SK-N-SH treated with all-trans-retinoic acid at 6 μM for 48 hours (cell line): ENCODE measurements at regions not wholly inside any gene's neighbourhood (a gene's known extent, or its start where the extent isn't known, plus 50 kb on each side); places are given as distances from the start of the nearest gene placed in this dataset.
"Not testable (repeated sequence)": the region's sequence is repeated elsewhere in the genome, so short reads cannot be mapped to it uniquely, and the experiment has no call there.

Experiments
- ATAC-seq: fragments of 200-7000 bp; cut with Tn5 transposase; 3 replicates; pipeline ENCODE4 v1.9.1; 2020; ENCODE audit warnings: mild to moderate bottlenecking, moderate library complexity
- ARNTL ChIP-seq: fragments of 450-650 bp; formaldehyde crosslinking; IDR thresholded peaks from 2 replicates; pipeline ENCODE4 v1.5.0; 2020; ENCODE audit warnings: low read depth, mild to moderate bottlenecking, moderate library complexity, borderline replicate concordance
- BACH2 ChIP-seq: fragments of 250-450 bp; sonication (Bioruptor Pico); IDR thresholded peaks from 2 replicates; pipeline ENCODE4 v1.9.0; 2021; ENCODE audit warnings: mild to moderate bottlenecking, borderline replicate concordance
- CREB5 ChIP-seq: fragments of 250-450 bp; sonication (Bioruptor Pico); IDR thresholded peaks from 2 replicates; pipeline ENCODE4 v1.5.1; 2020; ENCODE audit warnings: low read depth, mild to moderate bottlenecking, moderate library complexity
- CSDC2 ChIP-seq: fragments of 250-450 bp; sonication (Bioruptor Pico); IDR thresholded peaks from 2 replicates; pipeline ENCODE4 v1.5.0; 2020; ENCODE audit warnings: mild to moderate bottlenecking, moderate library complexity
- CSRNP3 ChIP-seq: fragments of 250-450 bp; sonication (Bioruptor Pico); IDR thresholded peaks from 2 replicates; pipeline ENCODE4 v1.5.1; 2021; ENCODE audit warnings: mild to moderate bottlenecking, moderate library complexity
- ESRRG ChIP-seq: fragments of 250-450 bp; sonication (Bioruptor Pico); IDR thresholded peaks from 2 replicates; pipeline ENCODE4 v1.6.1; 2021; ENCODE audit warnings: mild to moderate bottlenecking
- ISL1 ChIP-seq: fragments of 250-450 bp; sonication (Bioruptor Pico); IDR thresholded peaks from 2 replicates; pipeline ENCODE4 v2.1.2; 2022; ENCODE audit warnings: mild to moderate bottlenecking, moderate library complexity
- OSR1 ChIP-seq: fragments of 250-450 bp; sonication (Bioruptor Pico); IDR thresholded peaks from 2 replicates; pipeline ENCODE4 v1.8.0; 2022; ENCODE audit warnings: moderate library complexity, mild to moderate bottlenecking, inconsistent platforms
- PATZ1 ChIP-seq: fragments of 250-450 bp; sonication (Bioruptor Pico); IDR thresholded peaks from 2 replicates; pipeline ENCODE4 v1.8.0; 2020; ENCODE audit warnings: mild to moderate bottlenecking, moderate library complexity, borderline replicate concordance
- POU6F1 ChIP-seq: fragments of 250-450 bp; sonication (Bioruptor Pico); IDR thresholded peaks from 2 replicates; pipeline ENCODE4 v1.8.0; 2021; ENCODE audit warnings: low read depth, mild to moderate bottlenecking, moderate library complexity, borderline replicate concordance
- PPARA ChIP-seq: fragments of 250-450 bp; sonication (Bioruptor Pico); IDR thresholded peaks from 2 replicates; pipeline ENCODE4 v1.5.0; 2020; ENCODE audit warnings: mild to moderate bottlenecking, borderline replicate concordance
- SNAI2 ChIP-seq: fragments of 250-450 bp; sonication (Bioruptor Pico); IDR thresholded peaks from 2 replicates; pipeline ENCODE4 v1.5.0; 2020; ENCODE audit warnings: mild to moderate bottlenecking, moderate library complexity
- TCF4 ChIP-seq: fragments of 250-450 bp; sonication (Bioruptor Pico); IDR thresholded peaks from 2 replicates; pipeline ENCODE4 v1.8.0; 2021; ENCODE audit warnings: mild to moderate bottlenecking, moderate library complexity, borderline replicate concordance
- TSHZ2 ChIP-seq: fragments of 250-450 bp; sonication (Bioruptor Pico); IDR thresholded peaks from 2 replicates; pipeline ENCODE4 v1.5.0; 2020; ENCODE audit warnings: mild to moderate bottlenecking, moderate library complexity
- ZC3H10 ChIP-seq: fragments of 250-450 bp; sonication (Bioruptor Pico); IDR thresholded peaks from 2 replicates; pipeline ENCODE4 v1.5.1; 2021; ENCODE audit warnings: mild to moderate bottlenecking, moderate library complexity
- ZFP3 ChIP-seq: fragments of 250-450 bp; sonication (Bioruptor Pico); IDR thresholded peaks from 2 replicates; pipeline ENCODE4 v1.5.0; 2020; ENCODE audit warnings: mild to moderate bottlenecking, moderate library complexity
- ZFP30 ChIP-seq: fragments of 450-650 bp; formaldehyde crosslinking; IDR thresholded peaks from 2 replicates; pipeline ENCODE4 v1.5.0; 2022; ENCODE audit warnings: mild to moderate bottlenecking, moderate library complexity
- ZNF565 ChIP-seq: fragments of 450-650 bp; formaldehyde crosslinking; conservative IDR thresholded peaks from 2 replicates; pipeline ENCODE4 v1.5.0; 2020; ENCODE audit warnings: low read depth, mild to moderate bottlenecking, moderate library complexity
- ZNF70 ChIP-seq: fragments of 450-650 bp; formaldehyde crosslinking; IDR thresholded peaks from 2 replicates; pipeline ENCODE4 v1.5.0; 2020; ENCODE audit warnings: mild to moderate bottlenecking, moderate library complexity

- no peak for ATAC-seq
- TF ChIP-seq CREB5 (CRISPR knock-in tag) = no peak
- TF ChIP-seq PPARA = no peak
- no peak for TF ChIP-seq ISL1 (CRISPR knock-in tag)
- TF ChIP-seq TCF4 (CRISPR knock-in tag) = no peak
Measured at GRCh38 chr2:8344144-8345097, 337.4 kb upstream of the ID2 start.

GRCh38 chr2:8345200-8345599 is 336.7 kb upstream of the ID2 start:
- TF ChIP-seq SNAI2 (CRISPR knock-in tag) (no peak), PATZ1 (no peak)
- ATAC-seq = no peak

GRCh38 chr2:8346208-8346607 is 335.6 kb upstream of the ID2 start:
- no peak for TF ChIP-seq BACH2 (CRISPR knock-in tag)
- TF ChIP-seq ZNF565 (CRISPR knock-in tag) = no peak
- no peak for TF ChIP-seq ISL1 (CRISPR knock-in tag)
- TF ChIP-seq POU6F1 = no peak
- no peak for TF ChIP-seq TSHZ2 (CRISPR knock-in tag)
- TF ChIP-seq PATZ1 = no peak
- no peak for TF ChIP-seq ZNF70
- no peak for TF ChIP-seq ZFP3 (CRISPR knock-in tag)
- TF ChIP-seq OSR1 (CRISPR knock-in tag) = no peak
- no peak for TF ChIP-seq SNAI2 (CRISPR knock-in tag)
- TF ChIP-seq ARNTL (CRISPR knock-in tag) = no peak
- no peak for TF ChIP-seq ESRRG (CRISPR knock-in tag)
- TF ChIP-seq PPARA = no peak
- no peak for ATAC-seq

GRCh38 chr2:8346706-8347430 is 335.0 kb upstream of the ID2 start:
- no peak for ATAC-seq
- TF ChIP-seq PPARA = no peak
- TF ChIP-seq CSRNP3 (CRISPR knock-in tag) = no peak
- no peak for TF ChIP-seq ZNF70
- TF ChIP-seq ISL1 (CRISPR knock-in tag) = no peak
- TF ChIP-seq ZC3H10 (CRISPR knock-in tag) = no peak
- no peak for TF ChIP-seq ZFP3 (CRISPR knock-in tag)
- no peak for TF ChIP-seq ZFP30 (CRISPR knock-in tag)
- TF ChIP-seq BACH2 (CRISPR knock-in tag) = no peak
- TF ChIP-seq ARNTL (CRISPR knock-in tag) = no peak
- no peak for TF ChIP-seq POU6F1
- TF ChIP-seq CSDC2 (CRISPR knock-in tag) = no peak
- TF ChIP-seq TCF4 (CRISPR knock-in tag) = no peak
- no peak for TF ChIP-seq ZNF565 (CRISPR knock-in tag)

GRCh38 chr2:8348911-8349310 is 332.9 kb upstream of the ID2 start:
- ATAC-seq = not testable (repeated sequence)
